Epithelial cell of esophagus (primary cell): ENCODE measurements at regions not wholly inside any gene's neighbourhood (a gene's known extent, or its start where the extent isn't known, plus 50 kb on each side); places are given as distances from the start of the nearest gene placed in this dataset.
A peak's percentile ranks its signal among the peaks of the same experiment; 100 is the strongest.

Experiments used
- DNase-seq: peaks from one replicate; pipeline ENCODE4 v3.0.0; 2010; ENCODE audit warnings: low read depth
- H3K4me3 ChIP-seq: 2 replicates; pipeline ENCODE4 v1.5.1; 2011; ENCODE audit warnings: mild to moderate bottlenecking, low read length, control low read depth
- TF ChIP-seq, protein P1 (sequence below): IDR thresholded peaks from 2 replicates; pipeline ENCODE4 v1.5.1; 2011; ENCODE audit warnings: low read depth, mild to moderate bottlenecking, low read length, control low read depth, inconsistent platforms; ENCODE audit not compliant: insufficient read depth; ENCODE audit errors: missing control alignments

DNA sequence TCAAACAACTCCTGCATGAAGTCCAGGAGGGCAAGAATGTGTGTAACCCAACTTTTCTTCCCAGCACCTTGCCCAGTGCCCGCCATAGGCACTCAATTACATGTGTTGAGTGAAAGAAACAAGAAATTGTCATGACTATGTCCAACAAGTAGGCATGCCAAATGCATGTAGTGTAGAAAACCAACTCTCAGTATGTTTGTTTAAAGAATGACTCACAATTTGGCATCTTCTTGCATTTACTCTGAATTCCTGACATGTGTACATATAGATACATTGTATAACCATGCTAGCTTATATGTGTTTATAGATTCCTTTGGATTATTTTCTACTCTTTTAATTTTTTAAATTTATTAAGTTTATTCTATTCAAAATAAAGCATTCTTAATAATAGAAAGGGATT lies 305.0 kb downstream of the EFNB2 start:
- no peak overlapping the region for H3K4me3 ChIP-seq
- DNase-seq, result peak; percentile 82
- TF ChIP-seq, protein P1, sequence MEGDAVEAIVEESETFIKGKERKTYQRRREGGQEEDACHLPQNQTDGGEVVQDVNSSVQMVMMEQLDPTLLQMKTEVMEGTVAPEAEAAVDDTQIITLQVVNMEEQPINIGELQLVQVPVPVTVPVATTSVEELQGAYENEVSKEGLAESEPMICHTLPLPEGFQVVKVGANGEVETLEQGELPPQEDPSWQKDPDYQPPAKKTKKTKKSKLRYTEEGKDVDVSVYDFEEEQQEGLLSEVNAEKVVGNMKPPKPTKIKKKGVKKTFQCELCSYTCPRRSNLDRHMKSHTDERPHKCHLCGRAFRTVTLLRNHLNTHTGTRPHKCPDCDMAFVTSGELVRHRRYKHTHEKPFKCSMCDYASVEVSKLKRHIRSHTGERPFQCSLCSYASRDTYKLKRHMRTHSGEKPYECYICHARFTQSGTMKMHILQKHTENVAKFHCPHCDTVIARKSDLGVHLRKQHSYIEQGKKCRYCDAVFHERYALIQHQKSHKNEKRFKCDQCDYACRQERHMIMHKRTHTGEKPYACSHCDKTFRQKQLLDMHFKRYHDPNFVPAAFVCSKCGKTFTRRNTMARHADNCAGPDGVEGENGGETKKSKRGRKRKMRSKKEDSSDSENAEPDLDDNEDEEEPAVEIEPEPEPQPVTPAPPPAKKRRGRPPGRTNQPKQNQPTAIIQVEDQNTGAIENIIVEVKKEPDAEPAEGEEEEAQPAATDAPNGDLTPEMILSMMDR, result no peak

DNA sequence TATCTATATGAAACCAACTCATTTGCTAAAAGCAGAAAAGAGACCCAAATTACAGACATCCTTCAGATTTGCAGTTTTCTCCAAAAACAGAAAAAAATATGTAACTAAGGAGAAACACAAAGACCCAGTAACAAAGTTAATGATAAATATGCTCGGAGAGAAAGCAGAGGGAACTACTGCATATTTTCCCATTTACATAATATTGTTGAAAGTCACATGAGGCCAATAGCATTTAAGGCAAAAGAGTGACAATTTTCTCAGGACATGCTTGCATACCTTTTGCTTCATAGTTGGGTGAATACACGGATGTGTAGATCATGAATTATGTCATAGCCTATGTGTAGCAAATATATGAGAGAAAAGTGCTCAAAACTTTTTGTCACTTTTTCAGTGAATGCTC lies 310.3 kb downstream of the EFNB2 start:
- H3K4me3 ChIP-seq, result no peak overlapping the region
- no peak for DNase-seq
- TF ChIP-seq, protein P1, result no peak

DNA sequence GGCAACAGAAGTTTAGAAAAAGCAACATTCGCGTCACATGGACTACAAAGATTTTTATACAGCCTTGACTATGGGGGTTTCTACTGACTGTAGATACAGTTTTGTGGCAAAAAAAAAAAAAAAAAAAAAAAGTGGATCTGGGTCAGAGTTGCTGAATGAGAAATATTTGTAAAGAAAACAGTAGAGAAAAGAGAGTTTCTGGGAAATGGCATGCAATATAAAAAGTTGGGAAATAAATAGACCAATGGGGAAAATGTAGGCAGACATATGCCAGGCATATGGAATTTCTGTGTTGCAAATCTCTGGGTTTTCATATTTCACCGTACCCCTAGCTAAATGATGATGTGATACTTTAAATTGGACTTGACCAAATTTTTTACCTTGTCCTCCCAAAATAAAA lies 315.3 kb downstream of the EFNB2 start:
- TF ChIP-seq, protein P1, result no peak
- DNase-seq, result no peak
- H3K4me3 ChIP-seq, result no peak overlapping the region

DNA sequence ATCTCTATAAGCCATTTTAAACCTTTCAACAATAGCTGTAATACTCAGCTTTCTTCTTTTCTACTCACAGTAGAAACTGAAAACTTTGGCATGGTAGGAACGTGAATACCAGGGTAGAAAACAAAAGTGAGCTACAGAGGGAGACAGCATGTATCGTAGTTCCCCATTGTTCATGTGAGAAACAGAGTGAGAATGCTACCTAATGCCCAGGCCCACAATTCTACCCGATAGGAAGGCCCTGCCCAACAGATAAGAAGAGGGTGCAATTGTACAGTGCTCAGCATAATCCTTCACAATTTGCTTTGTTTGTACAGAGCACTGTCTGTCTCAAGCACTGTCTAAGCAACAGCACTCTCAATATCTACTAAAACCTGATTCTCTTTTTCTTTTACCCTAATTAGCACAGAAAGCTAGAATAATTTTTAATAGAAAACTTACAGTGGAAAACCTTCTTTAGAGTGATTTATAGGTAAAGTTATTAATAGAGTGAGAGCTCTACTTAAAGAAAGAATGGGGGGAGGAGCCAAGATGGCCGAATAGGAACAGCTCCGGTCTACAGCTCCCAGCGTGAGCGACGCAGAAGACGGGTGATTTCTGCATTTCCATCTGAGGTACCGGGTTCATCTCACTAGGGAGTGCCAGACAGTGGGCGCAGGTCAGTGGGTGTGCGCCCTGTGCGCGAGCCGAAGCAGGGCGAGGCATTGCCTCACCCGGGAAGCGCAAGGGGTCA lies 322.3 kb downstream of the EFNB2 start:
- no peak for DNase-seq
- TF ChIP-seq, protein P1, result no peak
- H3K4me3 ChIP-seq, result no peak overlapping the region

DNA sequence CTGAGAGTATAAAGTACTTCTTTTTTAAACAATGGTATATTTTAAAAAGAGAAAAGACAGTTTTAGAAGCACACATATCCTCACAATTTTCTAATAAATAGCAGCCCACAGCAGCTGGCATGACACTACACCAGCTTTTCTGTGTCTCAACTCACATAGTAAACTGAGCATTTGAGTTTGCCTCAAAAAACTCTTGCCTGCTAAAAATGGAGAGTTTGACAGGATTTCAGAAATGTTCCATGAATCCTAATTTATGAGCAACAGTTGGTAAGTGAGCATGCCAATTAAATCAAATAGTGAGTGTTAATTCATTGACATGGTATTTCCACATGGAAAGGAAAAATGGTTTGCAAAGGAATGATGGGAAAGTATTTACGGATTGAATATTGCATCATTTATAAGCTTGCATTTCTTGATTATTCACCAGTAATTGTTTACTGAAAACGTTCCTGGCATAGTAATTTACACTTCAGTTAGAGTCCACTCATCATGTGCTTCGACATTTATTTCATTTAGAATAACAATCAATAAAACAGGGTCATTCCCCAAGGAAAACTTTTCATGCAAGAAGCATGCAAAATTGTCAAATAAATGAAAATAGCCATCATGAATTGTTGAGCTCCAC lies 323.0 kb downstream of the EFNB2 start:
- TF ChIP-seq, protein P1, result no peak
- no peak for DNase-seq
- H3K4me3 ChIP-seq, result no peak overlapping the region

DNA sequence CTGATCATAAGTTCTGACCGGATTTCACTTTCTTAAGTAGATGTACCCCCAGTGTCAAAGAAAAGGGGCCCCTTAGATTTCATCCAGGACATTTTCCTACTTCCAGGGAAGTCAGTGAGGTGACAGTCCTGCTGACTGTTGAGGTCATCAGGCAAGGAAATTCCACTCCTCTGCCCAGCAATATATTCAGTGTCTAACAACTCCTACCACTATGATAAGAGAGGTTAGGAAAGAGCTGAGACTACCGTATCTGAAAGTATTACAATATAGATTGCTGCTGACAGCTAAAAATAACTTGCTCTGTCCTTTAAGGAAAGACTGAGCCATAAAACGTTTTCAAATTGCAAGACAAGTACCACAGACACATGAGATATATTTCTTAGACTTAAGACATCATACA lies 325.1 kb downstream of the EFNB2 start:
- no peak for DNase-seq
- H3K4me3 ChIP-seq, result no peak overlapping the region
- TF ChIP-seq, protein P1, result no peak

DNA sequence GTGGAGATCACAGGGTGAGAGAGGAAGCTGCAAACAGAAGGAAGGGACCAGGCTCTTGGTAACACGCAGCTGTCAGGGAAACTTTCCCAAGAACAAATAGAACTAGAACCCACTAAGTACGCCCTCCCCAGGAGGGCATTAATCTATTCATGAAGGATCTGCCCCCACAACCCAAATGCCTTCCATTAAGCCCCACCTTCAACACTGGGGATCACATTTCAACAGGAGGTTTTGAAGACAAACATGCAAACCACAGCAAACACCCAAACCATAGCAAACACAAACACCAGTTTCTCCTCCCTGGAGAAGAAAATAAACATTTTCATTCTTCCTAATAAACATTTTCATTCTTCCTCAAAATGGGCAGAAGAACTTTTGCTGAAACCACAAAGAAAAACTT lies 329.6 kb downstream of the EFNB2 start:
- TF ChIP-seq, protein P1, result no peak
- H3K4me3 ChIP-seq, result no peak overlapping the region
- no peak for DNase-seq
